Endothelial cell of umbilical vein (primary cell): ENCODE measurements at regions not wholly inside any gene's neighbourhood (a gene's known extent, or its start where the extent isn't known, plus 50 kb on each side); places are given as distances from the start of the nearest gene placed in this dataset.

ENCODE experiments used
- BruUV-seq: library from RNA; stranded (reverse); fragments of 400-500 nt; replicated peaks from 2 replicates; lab custom pipeline; 2021; lab: Mats Ljungman, UMichigan
- CTCF ChIA-PET: fragments of 300-600, 350-600 bp; sonication (Branson Sonifier 250); formaldehyde crosslinking; loops from one replicate; lab custom pipeline; 2021; ENCODE audit warnings: antibody characterized with exemption, inconsistent platforms; lab: Charles Lee
- POLR2A ChIA-PET: fragments of 300-600, 350-600 bp; sonication (Branson Sonifier 250); formaldehyde crosslinking; loops from one replicate; lab custom pipeline; 2021; ENCODE audit warnings: antibody characterized with exemption, inconsistent platforms; lab: Charles Lee
- DNase-seq: peaks from one replicate; pipeline ENCODE4 v3.0.0-alpha.2; 2011; ENCODE audit warnings: low read depth, low spot score
- FAIRE-seq: peaks from 2 replicates; lab custom pipeline; 2011; peaks lifted over from hg19 to GRCh38; lab: Jason Lieb, UNC
- H2AFZ ChIP-seq: 2 replicates; pipeline ENCODE4 v1.6.0; 2012; ENCODE audit warnings: low read depth, low read length, control low read depth, inconsistent platforms
- H3K27ac ChIP-seq: 2 replicates; pipeline ENCODE4 v1.5.1; 2011; ENCODE audit warnings: low read depth, mild to moderate bottlenecking, control low read depth, low read length, moderate library complexity; ENCODE audit not compliant: insufficient read depth
- H3K27me3 ChIP-seq, 2 experiments: 2 replicates each; pipeline versions ENCODE4 v1.6.0 to v1.6.1; 2011; ENCODE audit warnings: low read length in 2 of 2, mixed read lengths in 1 of 2; ENCODE audit not compliant: control insufficient read depth in 2 of 2, insufficient read depth in 2 of 2
- H3K36me3 ChIP-seq, 2 experiments: 2 replicates in 1 of 2; 3 replicates in 1 of 2; pipeline ENCODE4 v1.5.1; 2011; ENCODE audit warnings: low read length in 2 of 2, mild to moderate bottlenecking in 1 of 2, moderate library complexity in 1 of 2; ENCODE audit not compliant: control insufficient read depth in 2 of 2, insufficient read depth in 2 of 2; ENCODE audit errors: extremely low read depth in 1 of 2
- H3K4me1 ChIP-seq: 3 replicates; pipeline ENCODE4 v1.5.1; 2011; ENCODE audit warnings: mild to moderate bottlenecking, low read length; ENCODE audit not compliant: control insufficient read depth, insufficient read depth; ENCODE audit errors: extremely low read depth
- H3K4me2 ChIP-seq: 2 replicates; pipeline ENCODE4 v1.6.1; 2011; ENCODE audit warnings: low read length, control low read depth, mixed read lengths; ENCODE audit not compliant: insufficient read depth
- H3K4me3 ChIP-seq, 3 experiments: fragments of 200-600 bp in 1 of 3; sonication (generic), shearing (Covaris generic) in 1 of 3; replicated peaks in 1 of 3; 2 replicates each; pipeline ENCODE4 v1.5.1; 2011 to 2016; ENCODE audit warnings: control low read depth in 3 of 3, low read length in 3 of 3, mild to moderate bottlenecking in 2 of 3, inconsistent platforms in 1 of 3, low read depth in 1 of 3, moderate library complexity in 1 of 3; ENCODE audit not compliant: insufficient read depth in 1 of 3
- H3K79me2 ChIP-seq: 2 replicates; pipeline ENCODE4 v1.6.0; 2012; ENCODE audit warnings: low read length, inconsistent platforms; ENCODE audit not compliant: control insufficient read depth, insufficient read depth
- H3K9ac ChIP-seq: replicated peaks from 2 replicates; pipeline ENCODE3; 2011; ENCODE audit warnings: low read length, control low read depth; ENCODE audit not compliant: insufficient read depth; ENCODE audit errors: extremely low read depth
- H3K9me1 ChIP-seq: replicated peaks from 3 replicates; pipeline ENCODE4 v1.6.0; 2011; ENCODE audit warnings: mild to moderate bottlenecking, low read length; ENCODE audit not compliant: control insufficient read depth, insufficient read depth; ENCODE audit errors: extremely low read depth
- H3K9me3 ChIP-seq: replicated peaks from 2 replicates; pipeline ENCODE4 v1.5.1; 2012; ENCODE audit warnings: low read length, inconsistent platforms; ENCODE audit not compliant: control insufficient read depth, insufficient read depth
- H4K20me1 ChIP-seq: replicated peaks from 2 replicates; pipeline ENCODE3; 2011; ENCODE audit warnings: mild to moderate bottlenecking, low read length; ENCODE audit not compliant: control insufficient read depth, insufficient read depth; ENCODE audit errors: extremely low read depth
- EZH2 ChIP-seq: IDR thresholded peaks from 2 replicates; pipeline ENCODE4 v1.6.1; 2012; ENCODE audit warnings: borderline replicate concordance, low read depth, mild to moderate bottlenecking, moderate library complexity, low read length, inconsistent platforms; ENCODE audit not compliant: severe bottlenecking
- FOS ChIP-seq: IDR thresholded peaks from 2 replicates; pipeline ENCODE4 v1.6.1; 2011; ENCODE audit warnings: mild to moderate bottlenecking, low read length, moderate library complexity, borderline replicate concordance; ENCODE audit not compliant: insufficient read depth
- GATA2 ChIP-seq: IDR thresholded peaks from 2 replicates; pipeline ENCODE4 v1.7.0; 2011; ENCODE audit warnings: low read depth, mild to moderate bottlenecking, moderate library complexity, mixed read lengths, low read length; ENCODE audit not compliant: insufficient read length, insufficient read depth
- JUN ChIP-seq: IDR thresholded peaks from 2 replicates; pipeline ENCODE4 v1.6.1; 2011; ENCODE audit warnings: borderline replicate concordance, low read depth; ENCODE audit not compliant: insufficient read length, insufficient read depth
- MYC ChIP-seq: IDR thresholded peaks from one replicate; pipeline ENCODE4 v1.6.1; 2011; ENCODE audit warnings: mild to moderate bottlenecking, low read depth, low read length
- POLR2A ChIP-seq: IDR thresholded peaks from 2 replicates; pipeline ENCODE4 v1.6.1; 2012; ENCODE audit warnings: low read depth, mild to moderate bottlenecking, control low read depth, low read length
- POLR2AphosphoS5 ChIP-seq: IDR thresholded peaks from 2 replicates; pipeline ENCODE4 v1.6.1; 2012; ENCODE audit warnings: low read depth, mild to moderate bottlenecking, control low read depth, low read length, moderate library complexity; ENCODE audit not compliant: insufficient read depth
- dilution Hi-C: fragments of 300-500 bp; cut with MboI; formaldehyde crosslinking; loops from one replicate; pipeline ENCODE4 v1.15.0; 2019; ENCODE audit warnings: low sequenced_read_pairs; ENCODE audit not compliant: extremely low pct_ligation_motif_present
- intact Hi-C: fragments of 100-400 bp; cut with micrococcal nuclease; formaldehyde crosslinking; loops from one replicate; pipeline ENCODE4 v1.10.0; 2022
- TF ChIP-seq, protein P1 (sequence below), 2 donors: IDR thresholded peaks; 1 replicate in 1 of 2; 2 replicates in 1 of 2; pipeline ENCODE4 v1.5.1; 2011; ENCODE audit warnings: low read length in 2 of 2, mild to moderate bottlenecking in 2 of 2, moderate library complexity in 2 of 2, control low read depth in 1 of 2, inconsistent platforms in 1 of 2, low read depth in 1 of 2; ENCODE audit not compliant: insufficient read depth in 1 of 2; ENCODE audit errors: extremely low read depth in 1 of 2
- TF ChIP-seq, protein P2 (sequence below): IDR thresholded peaks from 2 replicates; pipeline ENCODE4 v1.6.1; 2011; ENCODE audit not compliant: insufficient read depth, insufficient read length

DNA sequence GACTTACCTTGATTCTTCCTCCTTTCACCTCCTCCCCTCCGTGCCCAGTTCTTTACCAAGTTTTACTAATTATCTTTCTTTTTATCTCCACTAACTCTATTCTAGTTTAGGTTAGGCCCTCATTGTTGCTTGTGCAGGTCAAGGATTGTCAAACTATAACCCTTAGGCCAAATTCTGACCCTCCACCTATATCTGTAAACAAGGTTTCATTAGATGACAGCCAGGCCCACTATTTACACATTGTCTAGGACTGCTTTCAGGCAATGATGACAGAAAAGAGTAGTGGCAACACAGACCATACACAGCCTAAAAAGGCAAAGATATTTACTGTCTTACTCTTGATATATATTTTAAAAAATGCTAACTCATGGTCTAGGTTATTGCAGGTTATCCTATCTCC lies 212.0 kb downstream of the RAD51AP2 start:
- TF ChIP-seq JUN: no peak
- TF ChIP-seq GATA2: no peak
- TF ChIP-seq POLR2A: no peak
- TF ChIP-seq FOS: no peak
- no peak for TF ChIP-seq EZH2
- TF ChIP-seq, protein P1, sequence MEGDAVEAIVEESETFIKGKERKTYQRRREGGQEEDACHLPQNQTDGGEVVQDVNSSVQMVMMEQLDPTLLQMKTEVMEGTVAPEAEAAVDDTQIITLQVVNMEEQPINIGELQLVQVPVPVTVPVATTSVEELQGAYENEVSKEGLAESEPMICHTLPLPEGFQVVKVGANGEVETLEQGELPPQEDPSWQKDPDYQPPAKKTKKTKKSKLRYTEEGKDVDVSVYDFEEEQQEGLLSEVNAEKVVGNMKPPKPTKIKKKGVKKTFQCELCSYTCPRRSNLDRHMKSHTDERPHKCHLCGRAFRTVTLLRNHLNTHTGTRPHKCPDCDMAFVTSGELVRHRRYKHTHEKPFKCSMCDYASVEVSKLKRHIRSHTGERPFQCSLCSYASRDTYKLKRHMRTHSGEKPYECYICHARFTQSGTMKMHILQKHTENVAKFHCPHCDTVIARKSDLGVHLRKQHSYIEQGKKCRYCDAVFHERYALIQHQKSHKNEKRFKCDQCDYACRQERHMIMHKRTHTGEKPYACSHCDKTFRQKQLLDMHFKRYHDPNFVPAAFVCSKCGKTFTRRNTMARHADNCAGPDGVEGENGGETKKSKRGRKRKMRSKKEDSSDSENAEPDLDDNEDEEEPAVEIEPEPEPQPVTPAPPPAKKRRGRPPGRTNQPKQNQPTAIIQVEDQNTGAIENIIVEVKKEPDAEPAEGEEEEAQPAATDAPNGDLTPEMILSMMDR (IDR thresholded peaks at IDR 0.05; ENCODE audit: extremely low read depth in 1 of 2, insufficient read depth in 1 of 2, low read depth in 1 of 2, low read length in 2 of 2): no peak
- TF ChIP-seq, protein P2, sequence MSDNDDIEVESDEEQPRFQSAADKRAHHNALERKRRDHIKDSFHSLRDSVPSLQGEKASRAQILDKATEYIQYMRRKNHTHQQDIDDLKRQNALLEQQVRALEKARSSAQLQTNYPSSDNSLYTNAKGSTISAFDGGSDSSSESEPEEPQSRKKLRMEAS: no peak
- TF ChIP-seq POLR2AphosphoS5: no peak
- no peak for TF ChIP-seq MYC
- no peaks in the 10 kb centered on the region for H3K9me1 ChIP-seq
- no peak overlapping the region for H3K4me2 ChIP-seq
- intact Hi-C loops (loop anchor here (10.0 kb wide), 1 partner anchor 691 kb away; no protein-coding TSS in a partner anchor), dilution Hi-C loops (no loop called here)
- H3K79me2 ChIP-seq: no peaks in the 10 kb centered on the region
- H4K20me1 ChIP-seq: no peaks in the 10 kb centered on the region
- ChIA-PET POLR2A (no interaction called here), CTCF (no interaction called here)
- H3K4me1 ChIP-seq: no peaks in the 10 kb centered on the region
- no peak overlapping the region for H2AFZ ChIP-seq
- no peak overlapping the region for H3K27ac ChIP-seq
- no peak overlapping the region for H3K4me3 ChIP-seq
- no peak overlapping the region for H3K9ac ChIP-seq
- no peak for DNase-seq
- no peak for FAIRE-seq
- H3K9me3 ChIP-seq: no peaks in the 10 kb centered on the region
- H3K36me3 ChIP-seq: no peaks in the 10 kb centered on the region
- no TSS peak for BruUV-seq
- H3K27me3 ChIP-seq: no peaks in the 10 kb centered on the region
